ENCODE measurements at regions not wholly inside any gene's neighbourhood (a gene's known extent, or its start where the extent isn't known, plus 50 kb on each side); places are given as distances from the start of the nearest gene placed in this dataset.

GRCh38 chr7:13067036-13067435 lies 379.6 kb downstream of the ARL4A start:
- no peak overlapping the region for H3K4me3 ChIP-seq (ENCODE audit: low read depth, low read length)
- peak; percentile 78 for DNase-seq
- no peak for TF ChIP-seq CTCF (IDR thresholded peaks at IDR 0.05; ENCODE audit: low read depth, low read length)
- H3K27me3 ChIP-seq (ENCODE audit: insufficient read depth, low read depth, severe bottlenecking), result no peaks in the 10 kb centered on the region
- H3K27ac ChIP-seq, result peak overlapping the region; percentile 34
- H3K36me3 ChIP-seq, result no peaks in the 10 kb centered on the region
- H3K9me3 ChIP-seq (ENCODE audit: severe bottlenecking), result no peaks in the 10 kb centered on the region

GRCh38 chr7:13068032-13068431 lies 380.6 kb downstream of the ARL4A start:
- TF ChIP-seq CTCF (IDR thresholded peaks at IDR 0.05; ENCODE audit: low read depth, low read length), result no peak
- H3K4me3 ChIP-seq (ENCODE audit: low read depth, low read length), result no peak overlapping the region
- no peak for DNase-seq
- no peaks in the 10 kb centered on the region for H3K9me3 ChIP-seq (ENCODE audit: severe bottlenecking)
- no peak overlapping the region for H3K27ac ChIP-seq
- H3K36me3 ChIP-seq, result no peaks in the 10 kb centered on the region
- no peaks in the 10 kb centered on the region for H3K27me3 ChIP-seq (ENCODE audit: insufficient read depth, low read depth, severe bottlenecking)

GRCh38 chr7:13069841-13070240 lies 382.4 kb downstream of the ARL4A start:
- no peak overlapping the region for H3K27ac ChIP-seq
- DNase-seq, result no peak
- H3K36me3 ChIP-seq, result no peaks in the 10 kb centered on the region
- no peaks in the 10 kb centered on the region for H3K27me3 ChIP-seq (ENCODE audit: insufficient read depth, low read depth, severe bottlenecking)
- TF ChIP-seq CTCF (IDR thresholded peaks at IDR 0.05; ENCODE audit: low read depth, low read length), result no peak
- no peak overlapping the region for H3K4me3 ChIP-seq (ENCODE audit: low read depth, low read length)
- H3K9me3 ChIP-seq (ENCODE audit: severe bottlenecking), result no peaks in the 10 kb centered on the region

GRCh38 chr7:13072014-13072413 lies 384.6 kb downstream of the ARL4A start:
- no peak for DNase-seq
- Histone ChIP-seq H3K27ac (no peak overlapping the region), H3K36me3 (no peaks in the 10 kb centered on the region), H3K4me3 (ENCODE audit: low read depth, low read length) (no peak overlapping the region), H3K27me3 (ENCODE audit: insufficient read depth, low read depth, severe bottlenecking) (no peaks in the 10 kb centered on the region), H3K9me3 (ENCODE audit: severe bottlenecking) (no peaks in the 10 kb centered on the region)
- no peak for TF ChIP-seq CTCF (IDR thresholded peaks at IDR 0.05; ENCODE audit: low read depth, low read length)

- H3K27me3 ChIP-seq (ENCODE audit: insufficient read depth, low read depth, severe bottlenecking), result no peaks in the 10 kb centered on the region
- no peak for DNase-seq
- no peak for TF ChIP-seq CTCF (IDR thresholded peaks at IDR 0.05; ENCODE audit: low read depth, low read length)
- H3K36me3 ChIP-seq, result no peaks in the 10 kb centered on the region
- H3K4me3 ChIP-seq (ENCODE audit: low read depth, low read length), result no peak overlapping the region
- no peaks in the 10 kb centered on the region for H3K9me3 ChIP-seq (ENCODE audit: severe bottlenecking)
- no peak overlapping the region for H3K27ac ChIP-seq
Observed at GRCh38 chr7:13077466-13077865, 390.0 kb downstream of the ARL4A start.

GRCh38 chr7:13078105-13078504 lies 390.7 kb downstream of the ARL4A start:
- Histone ChIP-seq H3K36me3 (no peaks in the 10 kb centered on the region), H3K9me3 (ENCODE audit: severe bottlenecking) (no peaks in the 10 kb centered on the region), H3K27ac (no peak overlapping the region), H3K27me3 (ENCODE audit: insufficient read depth, low read depth, severe bottlenecking) (no peaks in the 10 kb centered on the region), H3K4me3 (ENCODE audit: low read depth, low read length) (no peak overlapping the region)
- no peak for DNase-seq
- TF ChIP-seq CTCF (IDR thresholded peaks at IDR 0.05; ENCODE audit: low read depth, low read length), result no peak

Measured in WERI-Rb-1 (cell line).